ENCODE measurements at regions not wholly inside any gene's neighbourhood (a gene's known extent, or its start where the extent isn't known, plus 50 kb on each side); places are given as distances from the start of the nearest gene placed in this dataset.

DNA sequence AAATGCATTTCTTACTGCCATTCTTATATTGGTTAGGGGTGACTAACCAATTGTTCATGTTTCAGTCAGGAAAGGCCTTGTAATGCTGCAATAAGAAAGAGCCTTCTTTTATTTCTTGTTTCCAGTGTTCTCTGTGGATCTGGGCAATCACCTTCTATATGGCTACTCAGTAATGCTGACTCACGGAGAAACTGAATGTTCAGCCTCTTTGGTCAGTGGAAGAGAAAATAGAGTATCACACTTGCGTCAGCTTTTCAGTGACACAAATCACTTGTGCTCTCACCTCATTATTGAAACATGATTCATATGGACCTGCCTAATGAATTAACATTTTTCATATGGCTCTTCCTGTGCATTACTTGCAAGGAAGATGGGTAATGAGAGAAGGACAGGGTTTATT, 243.9 kb upstream of the POT1 start:
- TF ChIP-seq, protein P1, sequence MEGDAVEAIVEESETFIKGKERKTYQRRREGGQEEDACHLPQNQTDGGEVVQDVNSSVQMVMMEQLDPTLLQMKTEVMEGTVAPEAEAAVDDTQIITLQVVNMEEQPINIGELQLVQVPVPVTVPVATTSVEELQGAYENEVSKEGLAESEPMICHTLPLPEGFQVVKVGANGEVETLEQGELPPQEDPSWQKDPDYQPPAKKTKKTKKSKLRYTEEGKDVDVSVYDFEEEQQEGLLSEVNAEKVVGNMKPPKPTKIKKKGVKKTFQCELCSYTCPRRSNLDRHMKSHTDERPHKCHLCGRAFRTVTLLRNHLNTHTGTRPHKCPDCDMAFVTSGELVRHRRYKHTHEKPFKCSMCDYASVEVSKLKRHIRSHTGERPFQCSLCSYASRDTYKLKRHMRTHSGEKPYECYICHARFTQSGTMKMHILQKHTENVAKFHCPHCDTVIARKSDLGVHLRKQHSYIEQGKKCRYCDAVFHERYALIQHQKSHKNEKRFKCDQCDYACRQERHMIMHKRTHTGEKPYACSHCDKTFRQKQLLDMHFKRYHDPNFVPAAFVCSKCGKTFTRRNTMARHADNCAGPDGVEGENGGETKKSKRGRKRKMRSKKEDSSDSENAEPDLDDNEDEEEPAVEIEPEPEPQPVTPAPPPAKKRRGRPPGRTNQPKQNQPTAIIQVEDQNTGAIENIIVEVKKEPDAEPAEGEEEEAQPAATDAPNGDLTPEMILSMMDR (IDR thresholded peaks at IDR 0.05; ENCODE audit: poor library complexity): no peak
- TF ChIP-seq EZH2 (IDR thresholded peaks at IDR 0.05; ENCODE audit: borderline replicate concordance) (no peak), EZH2phosphoT487 (IDR thresholded peaks at IDR 0.05; ENCODE audit: low read depth, severe bottlenecking, unreplicated experiment) (no peak)

Measured in hepatocyte (in vitro differentiated cells).